SK-N-SH treated with all-trans-retinoic acid at 6 μM for 48 hours (cell line): ENCODE measurements at regions not wholly inside any gene's neighbourhood (a gene's known extent, or its start where the extent isn't known, plus 50 kb on each side); places are given as distances from the start of the nearest gene placed in this dataset.

Experiments
- ARNTL ChIP-seq: fragments of 450-650 bp; formaldehyde crosslinking; IDR thresholded peaks from 2 replicates; pipeline ENCODE4 v1.5.0; 2020; ENCODE audit warnings: low read depth, mild to moderate bottlenecking, moderate library complexity, borderline replicate concordance
- BACH2 ChIP-seq: fragments of 250-450 bp; sonication (Bioruptor Pico); IDR thresholded peaks from 2 replicates; pipeline ENCODE4 v1.9.0; 2021; ENCODE audit warnings: mild to moderate bottlenecking, borderline replicate concordance
- CREB5 ChIP-seq: fragments of 250-450 bp; sonication (Bioruptor Pico); IDR thresholded peaks from 2 replicates; pipeline ENCODE4 v1.5.1; 2020; ENCODE audit warnings: low read depth, mild to moderate bottlenecking, moderate library complexity
- ESRRG ChIP-seq: fragments of 250-450 bp; sonication (Bioruptor Pico); IDR thresholded peaks from 2 replicates; pipeline ENCODE4 v1.6.1; 2021; ENCODE audit warnings: mild to moderate bottlenecking
- GLIS3 ChIP-seq: fragments of 250-450 bp; sonication (Bioruptor Pico); IDR thresholded peaks from 2 replicates; pipeline ENCODE4 v1.5.0; 2020; ENCODE audit warnings: mild to moderate bottlenecking, moderate library complexity
- ISL1 ChIP-seq: fragments of 250-450 bp; sonication (Bioruptor Pico); IDR thresholded peaks from 2 replicates; pipeline ENCODE4 v2.1.2; 2022; ENCODE audit warnings: mild to moderate bottlenecking, moderate library complexity
- PATZ1 ChIP-seq: fragments of 250-450 bp; sonication (Bioruptor Pico); IDR thresholded peaks from 2 replicates; pipeline ENCODE4 v1.8.0; 2020; ENCODE audit warnings: mild to moderate bottlenecking, moderate library complexity, borderline replicate concordance
- RARB ChIP-seq: fragments of 250-450 bp; sonication (Bioruptor Pico); IDR thresholded peaks from 2 replicates; pipeline ENCODE4 v1.8.0; 2021; ENCODE audit warnings: mild to moderate bottlenecking, moderate library complexity
- TCF4 ChIP-seq: fragments of 250-450 bp; sonication (Bioruptor Pico); IDR thresholded peaks from 2 replicates; pipeline ENCODE4 v1.8.0; 2021; ENCODE audit warnings: mild to moderate bottlenecking, moderate library complexity, borderline replicate concordance
- ZFP3 ChIP-seq: fragments of 250-450 bp; sonication (Bioruptor Pico); IDR thresholded peaks from 2 replicates; pipeline ENCODE4 v1.5.0; 2020; ENCODE audit warnings: mild to moderate bottlenecking, moderate library complexity
- ZNF565 ChIP-seq: fragments of 450-650 bp; formaldehyde crosslinking; conservative IDR thresholded peaks from 2 replicates; pipeline ENCODE4 v1.5.0; 2020; ENCODE audit warnings: low read depth, mild to moderate bottlenecking, moderate library complexity
- ZNF70 ChIP-seq: fragments of 450-650 bp; formaldehyde crosslinking; IDR thresholded peaks from 2 replicates; pipeline ENCODE4 v1.5.0; 2020; ENCODE audit warnings: mild to moderate bottlenecking, moderate library complexity
- TF ChIP-seq, protein P1 (sequence below): fragments of 250-450 bp; sonication (Bioruptor Pico); IDR thresholded peaks from 2 replicates; pipeline ENCODE4 v1.5.1; 2021; ENCODE audit warnings: mild to moderate bottlenecking, moderate library complexity

- TF ChIP-seq, protein P1, sequence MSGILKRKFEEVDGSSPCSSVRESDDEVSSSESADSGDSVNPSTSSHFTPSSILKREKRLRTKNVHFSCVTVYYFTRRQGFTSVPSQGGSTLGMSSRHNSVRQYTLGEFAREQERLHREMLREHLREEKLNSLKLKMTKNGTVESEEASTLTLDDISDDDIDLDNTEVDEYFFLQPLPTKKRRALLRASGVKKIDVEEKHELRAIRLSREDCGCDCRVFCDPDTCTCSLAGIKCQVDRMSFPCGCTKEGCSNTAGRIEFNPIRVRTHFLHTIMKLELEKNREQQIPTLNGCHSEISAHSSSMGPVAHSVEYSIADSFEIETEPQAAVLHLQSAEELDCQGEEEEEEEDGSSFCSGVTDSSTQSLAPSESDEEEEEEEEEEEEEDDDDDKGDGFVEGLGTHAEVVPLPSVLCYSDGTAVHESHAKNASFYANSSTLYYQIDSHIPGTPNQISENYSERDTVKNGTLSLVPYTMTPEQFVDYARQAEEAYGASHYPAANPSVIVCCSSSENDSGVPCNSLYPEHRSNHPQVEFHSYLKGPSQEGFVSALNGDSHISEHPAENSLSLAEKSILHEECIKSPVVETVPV (CRISPR knock-in tag) = no peak
- TF ChIP-seq PATZ1 (CRISPR knock-in tag) (no peak), RARB (CRISPR knock-in tag) (no peak), CREB5 (no peak), ZNF565 (CRISPR knock-in tag) (no peak), ESRRG (CRISPR knock-in tag) (no peak), ARNTL (CRISPR knock-in tag) (no peak), ZNF70 (CRISPR knock-in tag) (no peak), ISL1 (CRISPR knock-in tag) (no peak), BACH2 (CRISPR knock-in tag) (no peak), TCF4 (no peak), ZFP3 (CRISPR knock-in tag) (no peak), GLIS3 (CRISPR knock-in tag) (no peak)
These were observed 338.4 kb upstream of the SLC39A10 start for GRCh38 chr2:195318440-195319111.
